Calu3 (cell line): ENCODE measurements at regions not wholly inside any gene's neighbourhood (a gene's known extent, or its start where the extent isn't known, plus 50 kb on each side); places are given as distances from the start of the nearest gene placed in this dataset.

Source experiments
- BruUV-seq: library from RNA; stranded (reverse); fragments of 400-500 nt; replicated peaks from 2 replicates; lab custom pipeline; 2021; lab: Mats Ljungman, UMichigan
- CTCF ChIA-PET: fragments of 300-600 bp; sonication (Branson Sonifier 250); formaldehyde crosslinking; loops from one replicate; lab custom pipeline; 2022; ENCODE audit warnings: antibody characterized with exemption; lab: Charles Lee
- DNase-seq: peaks from one replicate; pipeline ENCODE4 v3.0.0; 2022
- H3K27ac Mint-ChIP-seq: one replicate; pipeline ENCODE4 v1.8.0; 2022; ENCODE audit warnings: mixed read lengths; ENCODE audit not compliant: unreplicated experiment
- H3K27me3 Mint-ChIP-seq: one replicate; pipeline ENCODE4 v1.8.0; 2022; ENCODE audit warnings: mixed read lengths; ENCODE audit not compliant: unreplicated experiment
- H3K36me3 Mint-ChIP-seq: one replicate; pipeline ENCODE4 v1.8.0; 2022; ENCODE audit warnings: mild to moderate bottlenecking, moderate library complexity, mixed read lengths; ENCODE audit not compliant: insufficient read depth, unreplicated experiment
- H3K4me1 Mint-ChIP-seq: one replicate; pipeline ENCODE4 v1.8.0; 2022; ENCODE audit warnings: mild to moderate bottlenecking, low read depth, mixed read lengths; ENCODE audit not compliant: unreplicated experiment
- H3K4me3 Mint-ChIP-seq: one replicate; pipeline ENCODE4 v1.8.0; 2022; ENCODE audit warnings: mild to moderate bottlenecking, low read depth, moderate library complexity, mixed read lengths; ENCODE audit not compliant: unreplicated experiment
- H3K9me3 Mint-ChIP-seq: one replicate; pipeline ENCODE4 v1.8.0; 2022; ENCODE audit warnings: low read depth, mixed read lengths; ENCODE audit not compliant: unreplicated experiment
- CTCF ChIP-seq: fragments of 200-600 bp; IDR thresholded peaks from one replicate; pipeline ENCODE4 v1.8.0; 2022; ENCODE audit warnings: antibody characterized with exemption; ENCODE audit not compliant: unreplicated experiment
- intact Hi-C: fragments of 100-400 bp; cut with micrococcal nuclease; formaldehyde crosslinking; loops from one replicate; pipeline ENCODE4 v1.10.0; 2022; ENCODE audit not compliant: unreplicated experiment

- no peaks in the 10 kb centered on the region for H3K9me3 Mint-ChIP-seq
- CTCF ChIA-PET, result no interaction called here
- BruUV-seq, result no TSS peak
- H3K27me3 Mint-ChIP-seq, result peaks cover 90% of the 10 kb centered on the region
- H3K4me1 Mint-ChIP-seq, result no peaks in the 10 kb centered on the region
- no peak overlapping the region for H3K4me3 Mint-ChIP-seq
- no peaks in the 10 kb centered on the region for H3K36me3 Mint-ChIP-seq
- intact Hi-C loops, result no loop called here
- no peak overlapping the region for H3K27ac Mint-ChIP-seq
- DNase-seq, result no peak
- no peak for TF ChIP-seq CTCF
Measured at GRCh38 chr5:155129513-155129880, 115.9 kb downstream of the KIF4B start.

DNA sequence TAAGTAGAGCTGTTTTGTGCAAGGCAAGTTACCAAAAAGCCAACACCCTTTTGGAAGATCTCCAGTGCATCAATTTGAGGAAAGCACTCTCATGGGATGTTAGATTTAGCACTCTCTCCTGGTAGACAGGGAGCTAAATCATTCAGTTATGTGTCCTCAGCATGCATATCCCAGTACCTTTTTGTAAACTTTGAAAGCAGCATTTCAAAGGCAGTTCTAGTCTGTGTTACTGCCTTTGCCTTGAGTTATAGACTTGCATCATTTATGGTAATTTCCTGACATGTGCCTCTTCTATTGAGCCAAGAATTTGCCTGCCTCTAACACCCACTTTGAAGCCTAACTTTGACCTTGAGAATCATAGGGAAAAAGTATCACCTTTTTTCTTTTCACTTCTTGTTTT, 120.6 kb downstream of the KIF4B start:
- no peaks in the 10 kb centered on the region for H3K9me3 Mint-ChIP-seq
- H3K4me1 Mint-ChIP-seq, result no peaks in the 10 kb centered on the region
- H3K27me3 Mint-ChIP-seq, result peaks cover 81% of the 10 kb centered on the region
- no peaks in the 10 kb centered on the region for H3K36me3 Mint-ChIP-seq
- H3K27ac Mint-ChIP-seq, result no peak overlapping the region
- H3K4me3 Mint-ChIP-seq, result no peak overlapping the region
- no peak for DNase-seq
- no TSS peak for BruUV-seq
- intact Hi-C loops, result no loop called here
- CTCF ChIA-PET, result no interaction called here
- TF ChIP-seq CTCF, result no peak

GRCh38 chr5:155136216-155136850, 122.8 kb downstream of the KIF4B start:
- Mint-ChIP-seq H3K27me3 (peaks cover 78% of the 10 kb centered on the region), H3K36me3 (no peaks in the 10 kb centered on the region), H3K27ac (no peak overlapping the region), H3K4me3 (no peak overlapping the region), H3K4me1 (no peaks in the 10 kb centered on the region), H3K9me3 (no peaks in the 10 kb centered on the region)
- no peak for TF ChIP-seq CTCF
- BruUV-seq, result no TSS peak
- CTCF ChIA-PET, result no interaction called here
- intact Hi-C loops, result loop anchor here (5.0 kb wide), 1 partner anchor 126 kb away; no protein-coding TSS in a partner anchor
- DNase-seq, result no peak

DNA sequence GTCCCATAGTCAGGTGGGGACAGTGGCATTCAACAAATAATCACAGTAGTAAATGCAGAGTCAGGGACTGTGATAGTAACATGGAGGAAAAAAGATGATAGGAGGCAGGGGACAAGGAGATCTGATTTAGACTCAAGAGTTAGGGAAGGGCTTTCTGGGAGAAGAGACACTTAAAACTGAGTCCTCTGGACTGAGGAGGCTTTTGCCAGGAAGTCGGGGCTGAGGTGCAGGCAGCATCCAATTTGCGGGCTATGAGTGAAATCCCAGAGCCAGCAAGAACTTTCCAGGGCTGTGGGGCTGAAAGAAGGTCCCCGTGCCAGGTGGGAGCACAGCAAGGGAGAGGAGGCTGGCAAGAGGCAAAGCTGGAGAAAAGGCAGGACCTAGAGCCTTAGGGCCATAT, 124.1 kb downstream of the KIF4B start:
- BruUV-seq, result no TSS peak
- intact Hi-C loops, result loop anchor here (5.0 kb wide), 1 partner anchor 125 kb away; no protein-coding TSS in a partner anchor
- CTCF ChIA-PET, result no interaction called here

More for the DNA sequence above, 124.1 kb downstream of the KIF4B start:
- no peak for TF ChIP-seq CTCF
- no peaks in the 10 kb centered on the region for H3K9me3 Mint-ChIP-seq
- H3K36me3 Mint-ChIP-seq, result no peaks in the 10 kb centered on the region
- H3K4me3 Mint-ChIP-seq, result no peak overlapping the region
- no peak for DNase-seq
- H3K4me1 Mint-ChIP-seq, result no peaks in the 10 kb centered on the region
- peaks cover 67% of the 10 kb centered on the region for H3K27me3 Mint-ChIP-seq
- H3K27ac Mint-ChIP-seq, result no peak overlapping the region
